ENCODE measurements at regions not wholly inside any gene's neighbourhood (a gene's known extent, or its start where the extent isn't known, plus 50 kb on each side); places are given as distances from the start of the nearest gene placed in this dataset.

DNA sequence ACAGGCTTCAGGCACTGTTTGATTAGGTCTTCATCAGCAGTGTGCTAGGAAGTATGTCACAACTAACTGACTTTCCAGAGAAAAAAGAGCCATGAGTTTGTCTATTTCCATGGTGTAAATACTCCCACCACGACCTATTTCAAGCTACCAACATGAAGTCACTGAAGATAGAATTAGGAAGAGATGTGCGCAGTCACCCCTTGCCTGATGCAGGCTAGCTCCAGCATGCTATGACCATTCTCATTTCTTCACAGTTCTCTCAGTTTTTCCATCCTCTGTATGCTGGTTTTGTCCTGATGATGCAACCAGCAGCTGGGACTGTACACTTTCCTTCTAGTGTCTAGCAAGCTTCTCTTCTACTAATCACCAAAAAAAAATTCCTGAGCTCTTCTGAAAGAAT is 191.6 kb upstream of the NUDT4 start:
- peak; percentile 53 for DNase-seq
- no peak overlapping the region for H3K4ac ChIP-seq (ENCODE audit: low read depth, low read length)
- no peak overlapping the region for H3K4me3 ChIP-seq (ENCODE audit: insufficient read depth, low read depth, low read length)
- no peak overlapping the region for H2AK9ac ChIP-seq (replicated peaks; ENCODE audit: low read depth, low read length, poor library complexity)
- H4K91ac ChIP-seq (ENCODE audit: insufficient read depth, low read depth, low read length) = no peak overlapping the region
- H4K8ac ChIP-seq (ENCODE audit: low read depth in 2 of 2, low read length in 2 of 2) = no peak overlapping the region
- H2BK15ac ChIP-seq (ENCODE audit: low read depth, low read length) = no peak overlapping the region
- H2BK20ac ChIP-seq (ENCODE audit: low read depth, low read length) = no peak overlapping the region
- ATAC-seq (ENCODE audit: low read depth) = 0 out of 2 replicates have a peak, but pooled peaks have one; percentile 37
- H3K56ac ChIP-seq (ENCODE audit: extremely low read depth, insufficient read depth, low read length) = no peak overlapping the region
- no TSS peak for BruUV-seq (replicated peaks)
- no peaks in the 10 kb centered on the region for H4K20me1 ChIP-seq (ENCODE audit: insufficient read depth, low read length)
- WGBS, 2 experiments (ENCODE audit: extremely low coverage in 2 of 2, insufficient read length in 1 of 2) = no CpG with 5 or more reads among the region's 2 CpGs
- intact Hi-C loops (cut with micrococcal nuclease) = no loop called here
- no peak overlapping the region for H3K27ac ChIP-seq (ENCODE audit: insufficient read depth, low read length)
- no peak overlapping the region for H3K23ac ChIP-seq (ENCODE audit: low read depth, low read length)
- ChIA-PET CTCF (interaction anchor here (0.6 to 1.4 kb wide), 2 partner anchors 9 to 23 kb away, joined by 4 read pairs; no protein-coding TSS in a partner anchor), POLR2A (ENCODE audit: unreplicated experiment) (interaction anchor here (0.5 kb wide), 1 partner anchor 8 kb away, joined by 3 read pairs; no protein-coding TSS in a partner anchor)
- H3K18ac ChIP-seq (ENCODE audit: low read depth, low read length) = no peak overlapping the region
- no peaks in the 10 kb centered on the region for H3K9me3 ChIP-seq (ENCODE audit: control insufficient read depth, insufficient read depth, low read length)
- no peak overlapping the region for H2AFZ ChIP-seq (replicated peaks; ENCODE audit: low read length, poor library complexity)
- H2BK5ac ChIP-seq (ENCODE audit: low read depth, low read length, poor library complexity, severe bottlenecking) = no peak overlapping the region
- H4K5ac ChIP-seq (ENCODE audit: low read depth, low read length) = no peak overlapping the region
- no peak overlapping the region for H2BK120ac ChIP-seq (ENCODE audit: low read depth, low read length)
- no peaks in the 10 kb centered on the region for H3K36me3 ChIP-seq (ENCODE audit: control insufficient read depth, insufficient read depth, low read length)
- H3K9me1 ChIP-seq (ENCODE audit: insufficient read depth, low read length) = peaks cover 2% of the 10 kb centered on the region; the same call in 1 of the 2 replicates
- H3K14ac ChIP-seq (replicated peaks; ENCODE audit: low read depth, low read length) = no peak overlapping the region
- H3K79me1 ChIP-seq (ENCODE audit: low read depth in 1 of 2, low read length in 2 of 2) = no peaks in the 10 kb centered on the region
- TF ChIP-seq CEBPB (IDR thresholded peaks at IDR 0.05; ENCODE audit: low read depth, low read length) = peak; percentile 71
- TF ChIP-seq, protein P1, sequence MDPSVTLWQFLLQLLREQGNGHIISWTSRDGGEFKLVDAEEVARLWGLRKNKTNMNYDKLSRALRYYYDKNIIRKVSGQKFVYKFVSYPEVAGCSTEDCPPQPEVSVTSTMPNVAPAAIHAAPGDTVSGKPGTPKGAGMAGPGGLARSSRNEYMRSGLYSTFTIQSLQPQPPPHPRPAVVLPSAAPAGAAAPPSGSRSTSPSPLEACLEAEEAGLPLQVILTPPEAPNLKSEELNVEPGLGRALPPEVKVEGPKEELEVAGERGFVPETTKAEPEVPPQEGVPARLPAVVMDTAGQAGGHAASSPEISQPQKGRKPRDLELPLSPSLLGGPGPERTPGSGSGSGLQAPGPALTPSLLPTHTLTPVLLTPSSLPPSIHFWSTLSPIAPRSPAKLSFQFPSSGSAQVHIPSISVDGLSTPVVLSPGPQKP (IDR thresholded peaks at IDR 0.05; ENCODE audit: borderline replicate concordance, low read depth, low read length) = no peak
- H2AK5ac ChIP-seq (ENCODE audit: low read depth, low read length) = no peak overlapping the region
- in situ Hi-C loops (cut with MboI; ENCODE audit: low sequenced_read_pairs) = no loop called here
- H3K4me2 ChIP-seq (ENCODE audit: low read depth, low read length) = no peak overlapping the region
- H3K9ac ChIP-seq (ENCODE audit: low read depth, low read length) = no peak overlapping the region
- dilution Hi-C loops (cut with HindIII; ENCODE audit: low sequenced_read_pairs, unreplicated experiment) = no loop called here
- H3K4me1 ChIP-seq (ENCODE audit: control insufficient read depth, insufficient read depth, low read length) = peaks cover 12% of the 10 kb centered on the region
- H3K27me3 ChIP-seq (ENCODE audit: control insufficient read depth, insufficient read depth, low read length) = no peaks in the 10 kb centered on the region

Measured in IMR-90 (cell line).